SKM-1 (cell line): ENCODE measurements at regions not wholly inside any gene's neighbourhood (a gene's known extent, or its start where the extent isn't known, plus 50 kb on each side); places are given as distances from the start of the nearest gene placed in this dataset.

Experiments used
- DNase-seq: peaks from one replicate; lab custom pipeline; 2025; ENCODE audit not compliant: unreplicated experiment; lab: John Stamatoyannopoulos, UW

- no peak for DNase-seq
These were observed 85.7 kb downstream of the B3GNT2 start for GRCh38 chr2:62281663-62282062.

GRCh38 chr2:62277688-62278087 is 81.8 kb downstream of the B3GNT2 start:
- no peak for DNase-seq
